A172 (cell line): ENCODE measurements at regions not wholly inside any gene's neighbourhood (a gene's known extent, or its start where the extent isn't known, plus 50 kb on each side); places are given as distances from the start of the nearest gene placed in this dataset.

Source experiments
- DNase-seq: peaks from one replicate; pipeline ENCODE4 v3.0.0-alpha.2; 2015; ENCODE audit warnings: low spot score

DNA sequence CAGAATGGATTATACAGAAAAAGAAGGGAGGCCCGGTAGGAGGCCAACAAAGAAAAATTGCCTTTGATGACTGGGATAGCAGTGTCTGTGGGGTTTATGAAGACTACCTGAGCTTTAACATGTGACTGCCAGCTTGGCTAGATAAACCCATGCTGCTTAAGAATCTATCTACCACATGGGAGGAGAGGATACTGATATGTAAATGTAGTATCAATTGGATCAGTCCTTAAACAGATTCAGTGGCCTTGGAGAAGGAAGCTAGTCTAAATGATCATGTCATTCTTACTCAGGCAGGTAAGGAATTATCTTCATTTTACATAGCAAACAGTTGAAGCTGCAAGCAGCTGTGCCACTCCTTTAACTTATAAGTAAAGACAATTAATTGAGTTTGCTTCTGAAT, 50.0 kb upstream of the SYNPR start:
- DNase-seq, result no peak
